HG02571 (cell line): ENCODE measurements at regions not wholly inside any gene's neighbourhood (a gene's known extent, or its start where the extent isn't known, plus 50 kb on each side); places are given as distances from the start of the nearest gene placed in this dataset.

Source experiments
- ATAC-seq: cut with Tn5 transposase; IDR thresholded peaks from one replicate; pipeline ENCODE4 v1.9.1; 2021; ENCODE audit warnings: mild to moderate bottlenecking, moderate library complexity; ENCODE audit not compliant: unreplicated experiment

- ATAC-seq = no peak
Observed at GRCh38 chr2:18907508-18907907, 318.1 kb upstream of the NT5C1B start.

GRCh38 chr2:18903750-18904149 lies 314.4 kb upstream of the NT5C1B start:
- ATAC-seq = peak; percentile 98

GRCh38 chr2:18901242-18901641 lies 311.9 kb upstream of the NT5C1B start:
- no peak for ATAC-seq

- ATAC-seq = no peak
Observed at GRCh38 chr2:18900691-18901141, 311.3 kb upstream of the NT5C1B start.

GRCh38 chr2:18899725-18900124 lies 310.4 kb upstream of the NT5C1B start:
- no peak for ATAC-seq

GRCh38 chr2:18898271-18898670 lies 308.9 kb upstream of the NT5C1B start:
- ATAC-seq = no peak

GRCh38 chr2:18896125-18896764 lies 306.9 kb upstream of the NT5C1B start:
- ATAC-seq = no peak

- ATAC-seq = no peak
Observed at GRCh38 chr2:18891600-18892345, 302.4 kb upstream of the NT5C1B start.

- ATAC-seq = no peak
Observed at GRCh38 chr2:18889565-18890332, 300.4 kb upstream of the NT5C1B start.

- no peak for ATAC-seq
Observed at GRCh38 chr2:18885457-18885856, 296.1 kb upstream of the NT5C1B start.

GRCh38 chr2:18883616-18884456 lies 294.5 kb upstream of the NT5C1B start:
- ATAC-seq = no peak

- no peak for ATAC-seq
Observed at GRCh38 chr2:18871430-18871829, 282.1 kb upstream of the NT5C1B start.

- no peak for ATAC-seq
Observed at GRCh38 chr2:18870307-18870706, 280.9 kb upstream of the NT5C1B start.

- ATAC-seq = no peak
Observed at GRCh38 chr2:18861951-18862350, 272.6 kb upstream of the NT5C1B start.

GRCh38 chr2:18860179-18860578 lies 270.8 kb upstream of the NT5C1B start:
- no peak for ATAC-seq

GRCh38 chr2:18856765-18857164 lies 267.4 kb upstream of the NT5C1B start:
- no peak for ATAC-seq

GRCh38 chr2:18855027-18855426 lies 265.7 kb upstream of the NT5C1B start:
- ATAC-seq = peak; percentile 11

GRCh38 chr2:18849841-18850578 lies 260.6 kb upstream of the NT5C1B start:
- peak; percentile 72 for ATAC-seq

GRCh38 chr2:18848646-18849045 lies 259.3 kb upstream of the NT5C1B start:
- ATAC-seq = no peak

- no peak for ATAC-seq
Observed at GRCh38 chr2:18845854-18846445, 256.6 kb upstream of the NT5C1B start.
